K562 (cell line): ENCODE measurements at regions not wholly inside any gene's neighbourhood (a gene's known extent, or its start where the extent isn't known, plus 50 kb on each side); places are given as distances from the start of the nearest gene placed in this dataset.

Experiments used
- GABPA ChIP-seq: fragments of 200-800 bp; sonication (Bioruptor generic); conservative IDR thresholded peaks from 2 replicates; pipeline ENCODE4 v1.6.1; 2016; ENCODE audit warnings: low read depth, missing genetic modification characterization, missing compliant biosample characterization
- NCOR1 ChIP-seq: fragments of 450-650 bp; IDR thresholded peaks from 2 replicates; pipeline ENCODE4 v1.6.1; 2016; ENCODE audit warnings: mild to moderate bottlenecking, moderate library complexity
- ZHX1 ChIP-seq: fragments of 150-350 bp; conservative IDR thresholded peaks from 2 replicates; pipeline ENCODE4 v1.6.1; 2014; ENCODE audit warnings: low read length

- TF ChIP-seq GABPA (tag) (no peak), NCOR1 (no peak), ZHX1 (no peak)
These were observed 211.4 kb downstream of the DEPDC1B start for GRCh38 chr5:60488466-60489130.
